GM12874 (cell line): ENCODE measurements at regions not wholly inside any gene's neighbourhood (a gene's known extent, or its start where the extent isn't known, plus 50 kb on each side); places are given as distances from the start of the nearest gene placed in this dataset.

Experiments
- TF ChIP-seq, protein P1 (sequence below): IDR thresholded peaks from 2 replicates; pipeline ENCODE4 v1.5.1; 2011; ENCODE audit warnings: low read depth, mild to moderate bottlenecking, control low read depth, low read length, moderate library complexity; ENCODE audit not compliant: insufficient read depth

DNA sequence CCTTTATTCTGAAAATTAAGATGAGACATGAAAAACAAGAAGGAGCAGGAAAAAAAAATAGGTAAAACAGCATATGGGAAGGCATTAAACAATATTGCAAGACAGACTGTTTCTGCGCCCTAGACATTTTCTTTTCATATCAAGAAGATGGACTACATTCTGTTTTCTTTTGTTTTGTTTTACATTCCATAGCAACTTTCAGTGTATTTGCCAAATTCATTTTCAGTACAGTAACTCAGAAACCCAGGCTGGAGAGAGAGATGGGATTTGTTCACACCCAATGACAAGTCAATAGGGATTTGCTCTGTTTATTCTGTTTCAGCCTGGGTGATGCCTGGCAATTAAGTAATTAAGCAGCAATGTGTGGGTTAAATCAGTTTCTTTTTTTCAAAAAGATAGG is 892.8 kb upstream of the DIAPH2 start:
- TF ChIP-seq, protein P1, sequence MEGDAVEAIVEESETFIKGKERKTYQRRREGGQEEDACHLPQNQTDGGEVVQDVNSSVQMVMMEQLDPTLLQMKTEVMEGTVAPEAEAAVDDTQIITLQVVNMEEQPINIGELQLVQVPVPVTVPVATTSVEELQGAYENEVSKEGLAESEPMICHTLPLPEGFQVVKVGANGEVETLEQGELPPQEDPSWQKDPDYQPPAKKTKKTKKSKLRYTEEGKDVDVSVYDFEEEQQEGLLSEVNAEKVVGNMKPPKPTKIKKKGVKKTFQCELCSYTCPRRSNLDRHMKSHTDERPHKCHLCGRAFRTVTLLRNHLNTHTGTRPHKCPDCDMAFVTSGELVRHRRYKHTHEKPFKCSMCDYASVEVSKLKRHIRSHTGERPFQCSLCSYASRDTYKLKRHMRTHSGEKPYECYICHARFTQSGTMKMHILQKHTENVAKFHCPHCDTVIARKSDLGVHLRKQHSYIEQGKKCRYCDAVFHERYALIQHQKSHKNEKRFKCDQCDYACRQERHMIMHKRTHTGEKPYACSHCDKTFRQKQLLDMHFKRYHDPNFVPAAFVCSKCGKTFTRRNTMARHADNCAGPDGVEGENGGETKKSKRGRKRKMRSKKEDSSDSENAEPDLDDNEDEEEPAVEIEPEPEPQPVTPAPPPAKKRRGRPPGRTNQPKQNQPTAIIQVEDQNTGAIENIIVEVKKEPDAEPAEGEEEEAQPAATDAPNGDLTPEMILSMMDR = no peak

DNA sequence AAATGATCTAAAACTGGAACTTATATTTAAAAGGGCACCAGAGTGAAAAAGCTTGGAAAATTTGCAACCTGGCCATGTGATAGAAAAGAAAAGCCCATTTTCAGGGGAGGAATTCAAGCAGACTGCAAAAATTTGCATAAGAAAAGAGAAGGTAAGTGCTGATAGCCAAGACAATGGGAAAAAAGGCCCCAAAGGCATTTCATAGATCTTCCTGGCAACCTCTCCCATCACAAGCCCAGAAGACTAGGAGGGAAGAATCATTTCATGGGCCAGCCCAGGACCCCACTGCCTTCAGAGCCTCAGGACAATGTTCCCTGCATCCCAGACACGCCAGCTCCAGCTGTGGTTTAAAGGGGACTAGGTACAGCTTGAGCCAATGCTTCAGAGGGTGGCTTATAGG is 887.3 kb upstream of the DIAPH2 start:
- TF ChIP-seq, protein P1 = no peak

GRCh38 chrX:95823796-95824195 is 860.8 kb upstream of the DIAPH2 start:
- TF ChIP-seq, protein P1 = no peak

DNA sequence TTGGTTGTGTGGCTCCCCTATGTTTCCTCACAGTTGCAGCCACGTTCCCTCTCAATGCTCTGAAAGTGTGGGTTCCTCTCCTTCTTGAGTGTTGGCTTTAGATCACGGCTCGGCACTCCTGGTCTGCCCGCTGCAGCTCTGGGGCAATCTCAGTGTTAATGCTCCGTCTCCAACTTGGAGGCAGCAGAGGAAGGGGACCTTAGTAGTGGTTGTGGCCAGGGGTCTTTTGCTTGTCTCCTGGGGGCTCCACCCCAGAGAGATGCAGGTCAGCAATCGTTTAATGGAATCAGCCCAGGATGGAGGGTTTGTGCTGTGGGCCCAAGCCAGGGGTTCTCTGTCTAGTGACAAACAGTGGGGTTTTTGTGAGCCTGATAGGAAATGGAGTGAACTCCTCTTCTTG is 849.4 kb upstream of the DIAPH2 start:
- TF ChIP-seq, protein P1 = no peak

- TF ChIP-seq, protein P1 = no peak
Observed at GRCh38 chrX:95836517-95836916, 848.1 kb upstream of the DIAPH2 start.

DNA sequence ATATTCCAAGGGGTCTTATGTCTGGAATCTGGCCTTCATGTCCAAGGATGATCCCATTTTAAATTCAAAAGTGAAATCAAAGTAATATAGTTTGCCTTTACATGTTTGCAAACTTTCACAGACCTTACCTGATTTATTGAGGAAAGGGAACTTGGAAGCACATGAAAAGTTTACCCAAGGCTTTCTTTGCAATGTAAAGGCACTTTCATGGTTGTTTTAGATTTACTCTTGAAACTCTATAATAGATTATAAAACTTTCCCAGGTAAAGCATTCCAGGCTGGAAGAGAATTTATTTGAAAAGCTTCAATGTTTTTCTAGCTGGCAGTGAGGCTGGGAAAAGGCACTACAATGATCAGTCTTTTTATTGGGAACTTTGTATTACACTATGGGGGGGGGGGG is 842.8 kb upstream of the DIAPH2 start:
- TF ChIP-seq, protein P1 = no peak

- TF ChIP-seq, protein P1 = no peak
Observed at GRCh38 chrX:95860127-95860526, 824.5 kb upstream of the DIAPH2 start.

DNA sequence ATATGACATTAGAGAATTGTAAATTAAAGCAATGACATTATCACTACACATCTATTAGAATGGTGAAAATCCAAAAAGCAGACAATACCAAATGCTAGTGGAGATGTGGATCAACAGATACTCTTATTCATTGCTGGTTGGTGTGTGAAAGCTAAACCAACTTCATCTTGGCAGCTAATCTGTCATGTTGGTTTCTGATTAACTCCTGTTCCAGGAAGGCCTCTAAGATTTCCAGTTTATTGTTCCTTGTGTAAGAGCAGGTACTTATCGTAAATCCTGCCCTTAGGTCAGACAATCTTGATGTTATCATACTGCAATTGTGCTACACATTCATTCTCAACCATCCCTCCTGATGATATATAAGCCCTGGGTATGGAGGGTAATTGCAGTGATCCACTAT is 809.0 kb upstream of the DIAPH2 start:
- TF ChIP-seq, protein P1 = no peak
